ENCODE measurements at regions not wholly inside any gene's neighbourhood (a gene's known extent, or its start where the extent isn't known, plus 50 kb on each side); places are given as distances from the start of the nearest gene placed in this dataset.
A peak's percentile ranks its signal among the peaks of the same experiment; 100 is the strongest.
"Not testable (repeated sequence)": the region's sequence is repeated elsewhere in the genome, so short reads cannot be mapped to it uniquely, and the experiment has no call there.

DNA sequence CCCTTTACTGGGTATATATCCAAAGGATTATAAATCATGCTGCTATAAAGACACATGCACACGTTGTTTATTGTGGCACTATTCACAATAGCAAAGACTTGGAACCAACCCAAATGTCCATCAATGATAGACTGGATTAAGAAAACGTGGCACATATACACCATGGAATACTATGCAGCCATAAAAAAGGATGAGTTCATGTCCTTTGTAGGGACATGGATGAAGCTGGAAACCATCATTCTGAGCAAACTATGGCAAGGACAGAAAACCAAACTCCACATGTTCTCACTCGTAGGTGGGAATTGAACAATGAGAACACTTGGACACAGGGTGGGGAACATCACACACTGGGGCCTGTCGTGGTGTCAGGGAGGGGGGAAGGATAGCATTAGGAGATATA lies 59.2 kb downstream of the CXorf49B start:
- DNase-seq (ENCODE audit: low spot score): not testable (repeated sequence)

DNA sequence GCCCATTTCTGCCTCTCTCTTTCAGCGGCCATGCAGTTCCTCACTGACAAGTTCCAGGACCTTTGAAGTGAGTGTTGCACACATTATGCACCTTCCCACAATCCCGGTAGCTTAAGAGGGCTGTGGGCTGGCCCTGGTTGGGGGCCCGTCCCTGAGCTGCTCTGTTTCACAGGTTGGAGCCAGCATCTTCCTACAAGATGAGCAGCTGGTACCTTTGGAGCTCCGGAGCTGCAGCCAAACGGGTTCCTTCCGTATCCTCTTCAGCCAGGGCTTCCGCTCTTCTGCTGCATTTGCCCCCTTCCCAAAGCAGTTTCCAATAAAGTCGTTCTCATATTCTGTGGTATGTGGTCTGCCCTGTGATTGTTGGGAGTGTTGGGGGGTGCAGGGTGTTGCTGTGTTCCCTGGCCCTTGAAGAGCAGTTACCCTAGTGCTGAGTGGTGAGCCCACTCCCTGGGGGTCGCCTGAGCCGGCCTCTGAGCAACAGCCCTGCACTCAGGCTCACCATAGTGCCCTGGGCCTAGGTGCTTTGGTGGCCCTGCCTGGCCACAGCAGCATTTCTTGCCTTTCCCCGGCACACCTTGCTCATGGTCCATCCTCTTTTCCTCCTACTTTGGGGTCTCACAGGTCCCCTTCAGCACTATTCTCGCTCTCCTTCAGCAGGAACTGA lies 60.4 kb downstream of the CXorf49B start:
- DNase-seq (ENCODE audit: low spot score): no peak

DNA sequence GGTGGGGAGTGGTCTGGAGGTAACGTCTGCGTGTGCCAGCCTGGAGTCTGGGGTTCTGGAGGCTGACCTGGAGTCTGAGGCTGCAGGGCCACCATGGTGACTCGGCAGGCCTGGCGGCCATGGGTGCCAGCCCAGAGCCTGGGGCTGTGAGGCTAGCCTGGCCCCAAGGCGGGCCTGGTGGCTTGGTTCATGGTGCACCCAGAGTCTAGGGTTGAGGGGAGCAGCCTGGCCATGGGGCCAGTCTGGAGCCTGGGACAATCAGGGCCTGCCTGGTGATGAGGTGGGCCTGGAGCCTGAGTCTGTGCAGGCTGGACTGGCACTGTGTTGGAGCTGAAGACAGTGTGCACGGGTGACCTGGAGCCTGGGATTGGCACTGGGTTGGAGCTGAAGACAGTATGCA lies 64.9 kb downstream of the CXorf49B start:
- DNase-seq (ENCODE audit: low spot score): no peak

DNA sequence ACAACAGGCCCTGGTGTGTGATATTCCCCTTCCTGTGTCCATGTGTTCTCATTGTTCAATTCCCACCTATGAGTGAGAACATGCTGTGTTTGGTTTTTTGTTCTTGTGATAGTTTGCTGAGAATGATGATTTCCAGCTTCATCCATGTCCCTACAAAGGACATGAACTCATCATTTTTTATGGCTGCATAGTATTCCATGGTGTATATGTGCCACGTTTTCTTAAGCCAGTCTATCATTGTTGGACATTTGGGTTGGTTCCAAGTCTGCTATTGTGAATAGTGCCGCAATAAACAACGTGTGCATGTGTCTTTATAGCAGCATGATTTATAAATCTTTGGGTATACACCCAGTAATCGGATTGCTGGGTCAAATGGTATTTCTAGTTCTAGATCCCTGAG lies 72.6 kb upstream of the NHSL2 start:
- DNase-seq (ENCODE audit: low spot score): not testable (repeated sequence)

DNA sequence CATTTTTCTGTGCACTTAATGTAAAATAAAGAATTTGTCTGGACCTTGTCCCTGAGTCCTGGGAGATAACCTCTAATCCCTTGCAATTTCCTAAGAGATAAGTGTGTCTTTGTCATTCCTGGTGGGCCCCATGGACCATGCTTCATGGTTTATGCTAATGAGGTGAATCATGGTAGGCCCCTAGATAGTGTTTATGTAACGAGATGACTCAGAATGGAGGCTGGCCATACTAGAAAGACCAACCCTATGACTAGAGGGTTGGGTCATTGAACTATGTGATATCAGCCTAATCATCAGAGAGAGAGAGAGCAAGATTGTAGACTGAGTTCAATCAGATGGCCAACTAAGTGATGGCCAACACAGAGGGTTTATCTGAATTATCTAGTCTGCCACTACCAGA lies 64.2 kb upstream of the NHSL2 start:
- peak; percentile 45 for DNase-seq (ENCODE audit: low spot score)

DNA sequence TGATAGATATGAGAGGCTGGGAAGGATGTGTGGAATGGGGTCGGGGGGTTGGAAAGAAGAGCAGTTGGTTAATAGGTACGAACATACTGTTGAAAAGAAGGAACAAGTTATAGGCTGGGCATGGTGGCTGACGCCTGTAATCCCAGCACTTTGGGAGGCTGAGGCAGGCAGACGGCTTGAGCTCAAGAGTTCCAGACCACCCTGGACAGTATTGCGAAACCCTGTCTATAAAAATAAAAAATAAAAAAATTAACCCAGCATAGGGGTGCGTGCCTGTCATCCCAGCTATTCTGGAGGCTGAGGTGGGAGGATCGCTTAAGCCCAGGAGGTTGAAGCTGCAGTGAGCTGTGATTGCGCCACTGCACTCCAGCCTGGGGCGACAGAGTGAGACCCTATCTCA lies 58.5 kb upstream of the NHSL2 start:
- no peak for DNase-seq (ENCODE audit: low spot score)

DNA sequence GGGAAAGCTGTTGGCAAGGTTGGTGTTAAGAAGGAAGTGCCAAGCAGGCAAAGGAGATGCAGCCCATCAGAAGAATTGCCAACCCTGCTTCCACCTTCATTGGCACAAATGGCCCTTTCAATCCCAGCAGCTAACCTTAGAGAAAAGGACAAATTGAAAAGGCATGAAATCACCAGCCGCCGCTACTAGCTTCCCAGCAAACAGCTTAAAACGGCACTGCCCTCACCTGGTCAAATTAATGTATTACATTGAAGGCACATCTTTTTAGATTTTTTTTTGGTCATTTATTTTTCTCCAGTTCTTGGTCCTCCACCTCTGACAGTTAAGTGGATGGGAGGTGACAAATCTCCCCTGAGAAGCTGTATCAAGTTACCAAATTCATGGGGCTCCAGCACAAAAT lies 51.0 kb upstream of the NHSL2 start:
- peak; percentile 59 for DNase-seq (ENCODE audit: low spot score)
